CD14-positive monocyte (primary cell): ENCODE measurements at regions not wholly inside any gene's neighbourhood (a gene's known extent, or its start where the extent isn't known, plus 50 kb on each side); places are given as distances from the start of the nearest gene placed in this dataset.

Experiments
- DNase-seq, 3 donors: peaks; one replicate each; pipeline ENCODE4 v3.0.0-alpha.2; 2011 to 2022
- H2AFZ ChIP-seq: 2 replicates; pipeline ENCODE4 v1.6.0; 2012; ENCODE audit warnings: mild to moderate bottlenecking, low read depth, low read length, inconsistent platforms; ENCODE audit not compliant: insufficient read depth, poor library complexity, severe bottlenecking
- H3K27ac ChIP-seq, 2 donors: 1 replicate in 1 of 2; 2 replicates in 1 of 2; pipeline ENCODE4 v1.5.1; 2012 to 2013; ENCODE audit warnings: low read length in 2 of 2, control low read depth in 1 of 2, inconsistent platforms in 1 of 2, low read depth in 1 of 2, mild to moderate bottlenecking in 1 of 2
- H3K27me3 ChIP-seq, 2 donors: one replicate each; pipeline versions ENCODE4 v1.6.0 to v1.6.1; 2011 to 2013; ENCODE audit warnings: low read length in 2 of 2; ENCODE audit not compliant: control insufficient read depth in 2 of 2, insufficient read depth in 2 of 2
- H3K36me3 ChIP-seq, 2 donors: replicated peaks in 1 of 2; 1 replicate in 1 of 2; 2 replicates in 1 of 2; pipeline versions ENCODE4 v1.5.1 to v1.6.1; 2012 to 2013; ENCODE audit warnings: low read length in 2 of 2, control low read depth in 1 of 2, inconsistent platforms in 1 of 2, mild to moderate bottlenecking in 1 of 2; ENCODE audit not compliant: insufficient read depth in 2 of 2, control insufficient read depth in 1 of 2
- H3K4me1 ChIP-seq, 2 donors: 1 replicate in 1 of 2; 2 replicates in 1 of 2; pipeline versions ENCODE4 v1.5.1 to v1.6.1; 2012 to 2013; ENCODE audit warnings: low read length in 2 of 2, control low read depth in 1 of 2, inconsistent platforms in 1 of 2, mild to moderate bottlenecking in 1 of 2, moderate library complexity in 1 of 2; ENCODE audit not compliant: insufficient read depth in 2 of 2, control insufficient read depth in 1 of 2
- H3K4me2 ChIP-seq: replicated peaks from 2 replicates; pipeline ENCODE3; 2012; ENCODE audit warnings: low read length, moderate library complexity, mild to moderate bottlenecking; ENCODE audit not compliant: poor library complexity, severe bottlenecking; ENCODE audit errors: extremely low read depth
- H3K4me3 ChIP-seq, 3 experiments: fragments of 200-600 bp in 1 of 3; sonication (generic) in 1 of 3; replicated peaks in 1 of 3; 1 replicate in 2 of 3; 2 replicates in 1 of 3; pipeline ENCODE4 v1.5.1; 2011 to 2013; ENCODE audit warnings: low read length in 3 of 3, mild to moderate bottlenecking in 3 of 3, control low read depth in 2 of 3, low read depth in 2 of 3, inconsistent platforms in 1 of 3, moderate library complexity in 1 of 3
- H3K79me2 ChIP-seq: 2 replicates; pipeline ENCODE4 v1.6.0; 2012; ENCODE audit warnings: mild to moderate bottlenecking, control low read depth, inconsistent platforms, low read length, moderate library complexity; ENCODE audit not compliant: insufficient read depth
- H3K9ac ChIP-seq: 2 replicates; pipeline ENCODE4 v1.6.0; 2017; ENCODE audit warnings: low read length, mild to moderate bottlenecking; ENCODE audit not compliant: insufficient read depth, poor library complexity, severe bottlenecking
- H3K9me3 ChIP-seq, 2 donors: replicated peaks in 1 of 2; 1 replicate in 1 of 2; 2 replicates in 1 of 2; pipeline versions ENCODE4 v1.5.1 to v1.6.1; 2012 to 2013; ENCODE audit warnings: low read length in 2 of 2, control low read depth in 1 of 2; ENCODE audit not compliant: control insufficient read depth in 1 of 2, insufficient read depth in 1 of 2
- H4K20me1 ChIP-seq: 2 replicates; pipeline ENCODE4 v1.6.0; 2012; ENCODE audit warnings: mild to moderate bottlenecking, low read length, control low read depth, moderate library complexity; ENCODE audit not compliant: insufficient read depth
- H3K27ac Mint-ChIP-seq, 7 donors: one replicate each; pipeline ENCODE4 v1.8.0; 2020; ENCODE audit warnings: mild to moderate bottlenecking in 7 of 7, mixed read lengths in 7 of 7, moderate library complexity in 6 of 7, inconsistent platforms in 2 of 7
- H3K27me3 Mint-ChIP-seq, 3 donors: one replicate each; pipeline ENCODE4 v1.8.0; 2021 to 2022; ENCODE audit warnings: low read depth in 3 of 3, mild to moderate bottlenecking in 3 of 3, mixed read lengths in 3 of 3, moderate library complexity in 3 of 3, inconsistent platforms in 1 of 3
- H3K36me3 Mint-ChIP-seq, 2 donors: one replicate each; pipeline ENCODE4 v1.8.0; 2020; ENCODE audit warnings: mixed read lengths in 2 of 2, inconsistent platforms in 1 of 2, mild to moderate bottlenecking in 1 of 2
- H3K4me1 Mint-ChIP-seq: one replicate; pipeline ENCODE4 v1.8.0; 2020; ENCODE audit warnings: mild to moderate bottlenecking, mixed read lengths
- H3K4me3 Mint-ChIP-seq, 2 donors: one replicate each; pipeline ENCODE4 v1.8.0; 2020; ENCODE audit warnings: mild to moderate bottlenecking in 2 of 2, mixed read lengths in 2 of 2, moderate library complexity in 1 of 2
- H3K9me3 Mint-ChIP-seq, 7 donors: one replicate each; pipeline ENCODE4 v1.8.0; 2020 to 2022; ENCODE audit warnings: mixed read lengths in 7 of 7, mild to moderate bottlenecking in 6 of 7, moderate library complexity in 6 of 7, inconsistent platforms in 2 of 7
- CTCF ChIP-seq: fragments of 200-600 bp; IDR thresholded peaks from one replicate; pipeline ENCODE4 v1.8.0; 2022; ENCODE audit warnings: antibody characterized with exemption, mild to moderate bottlenecking
- WGBS: methylation state at CpG from one replicate; pipeline ENCODE4 v1.1.5; 2013; ENCODE audit warnings: missing lambda C conversion rate; ENCODE audit not compliant: insufficient coverage; 5-methylcytosine and 5-hydroxymethylcytosine counted together
- intact Hi-C, 2 donors: fragments of 100-400 bp; cut with micrococcal nuclease; formaldehyde crosslinking; loops; one replicate each; pipeline versions ENCODE4 v1.15.0 to v1.15.1; 2023

GRCh38 chr1:185533596-185533995 lies 200.6 kb upstream of the HMCN1 start:
- peaks cover 0 to 2% (median 0%) of the 10 kb centered on the region in 3 donors for H3K27me3 Mint-ChIP-seq
- DNase-seq, result peak; percentile 43 to 60 (median 51)
- H3K27ac ChIP-seq, result peak overlapping the region in 1 of 2 donors; percentile 68
- intact Hi-C loops, result no loop called here
- peak overlapping the region in 1 of 7 donors; percentile 92 for H3K27ac Mint-ChIP-seq
- no peak overlapping the region for H2AFZ ChIP-seq
- WGBS, result 20% methylated on average over 1 of the region's 4 CpGs
- no peak for TF ChIP-seq CTCF
- H3K4me3 ChIP-seq, result no peak overlapping the region
- no peaks in the 10 kb centered on the region for H3K27me3 ChIP-seq
- peaks cover 0 to 7% (median 2%) of the 10 kb centered on the region in 7 donors for H3K9me3 Mint-ChIP-seq
- no peak overlapping the region for H3K4me3 Mint-ChIP-seq
- peaks cover 25 to 40% of the 10 kb centered on the region in 2 donors for H3K4me1 ChIP-seq
- H3K36me3 ChIP-seq, result no peaks in the 10 kb centered on the region
- H3K4me1 Mint-ChIP-seq, result peaks cover 34% of the 10 kb centered on the region
- H3K9me3 ChIP-seq, result no peaks in the 10 kb centered on the region
- H3K4me2 ChIP-seq, result no peak overlapping the region
- no peaks in the 10 kb centered on the region for H3K36me3 Mint-ChIP-seq
- no peaks in the 10 kb centered on the region for H3K79me2 ChIP-seq
- H4K20me1 ChIP-seq, result no peaks in the 10 kb centered on the region
- H3K9ac ChIP-seq, result no peak overlapping the region

GRCh38 chr1:185532856-185533255 lies 201.3 kb upstream of the HMCN1 start:
- H3K9me3 ChIP-seq, result no peaks in the 10 kb centered on the region
- H3K27me3 ChIP-seq, result no peaks in the 10 kb centered on the region
- no peak overlapping the region for H3K4me3 ChIP-seq
- Mint-ChIP-seq H3K4me3 (no peak overlapping the region), H3K27me3 (peaks cover 0 to 2% (median 0%) of the 10 kb centered on the region in 3 donors), H3K9me3 (peaks cover 0 to 7% (median 2%) of the 10 kb centered on the region in 7 donors), H3K27ac (no peak overlapping the region), H3K4me1 (peaks cover 34% of the 10 kb centered on the region), H3K36me3 (no peaks in the 10 kb centered on the region)
- H2AFZ ChIP-seq, result no peak overlapping the region
- H3K36me3 ChIP-seq, result no peaks in the 10 kb centered on the region
- no peak for DNase-seq
- intact Hi-C loops, result no loop called here
- no peak overlapping the region for H3K9ac ChIP-seq
- peaks cover 25 to 40% of the 10 kb centered on the region in 2 donors for H3K4me1 ChIP-seq
- H3K79me2 ChIP-seq, result no peaks in the 10 kb centered on the region
- H3K4me2 ChIP-seq, result no peak overlapping the region
- H3K27ac ChIP-seq, result no peak overlapping the region
- no peaks in the 10 kb centered on the region for H4K20me1 ChIP-seq
- no peak for TF ChIP-seq CTCF
